GM12875 (cell line): ENCODE measurements at regions not wholly inside any gene's neighbourhood (a gene's known extent, or its start where the extent isn't known, plus 50 kb on each side); places are given as distances from the start of the nearest gene placed in this dataset.
"Not testable (repeated sequence)": the region's sequence is repeated elsewhere in the genome, so short reads cannot be mapped to it uniquely, and the experiment has no call there.

Experiments
- H3K4me3 ChIP-seq: one replicate; pipeline ENCODE4 v1.5.1; 2011; ENCODE audit warnings: low read depth, low read length, control low read depth
- CTCF ChIP-seq: IDR thresholded peaks from 2 replicates; pipeline ENCODE4 v1.5.1; 2011; ENCODE audit warnings: low read depth, mild to moderate bottlenecking, control low read depth, inconsistent platforms, low read length, moderate library complexity, borderline replicate concordance; ENCODE audit not compliant: insufficient read depth

DNA sequence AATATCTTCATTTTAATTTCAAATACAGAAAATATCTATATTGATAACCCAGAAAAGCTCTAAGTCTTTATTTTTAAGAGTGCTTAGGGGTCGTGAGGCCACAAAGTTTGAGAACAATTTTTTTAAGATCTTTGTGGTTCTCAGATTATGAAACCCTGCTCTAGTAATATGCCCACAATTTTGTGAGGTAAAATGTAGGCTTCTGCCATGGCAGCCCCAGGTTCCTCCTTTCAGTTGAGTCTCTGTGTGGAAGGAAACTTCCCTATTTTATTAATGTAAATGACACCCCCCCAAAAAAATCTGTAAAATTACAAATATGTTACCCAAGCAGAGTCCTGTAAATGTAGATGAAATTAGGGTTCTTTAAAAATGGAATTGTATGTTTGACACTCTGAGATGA is 600.5 kb downstream of the SATB2 start:
- H3K4me3 ChIP-seq = no peak overlapping the region
- no peak for TF ChIP-seq CTCF

- not testable (repeated sequence) for H3K4me3 ChIP-seq
Measured at GRCh38 chr2:198855746-198856145, 602.0 kb downstream of the SATB2 start.

GRCh38 chr2:198852248-198852647 is 605.5 kb downstream of the SATB2 start:
- TF ChIP-seq CTCF = no peak
- no peak overlapping the region for H3K4me3 ChIP-seq

DNA sequence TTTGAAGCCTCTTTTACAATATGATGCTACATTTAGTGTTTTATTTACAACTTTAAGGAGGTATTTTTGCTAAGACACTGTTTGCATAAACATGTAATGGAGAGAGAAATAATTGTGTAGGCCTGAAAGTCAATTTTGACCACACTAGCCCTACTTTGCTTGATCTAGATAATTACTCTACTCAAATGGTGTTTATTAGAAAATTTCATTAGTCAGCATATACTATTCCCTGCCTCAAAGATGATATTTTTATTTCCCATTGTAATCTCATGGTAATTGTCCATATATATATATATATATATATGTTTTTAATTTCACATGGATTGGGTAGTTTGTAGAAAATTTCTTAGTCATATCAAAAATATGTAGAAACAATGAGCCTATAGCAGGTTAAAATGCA is 632.2 kb downstream of the SATB2 start:
- H3K4me3 ChIP-seq = no peak overlapping the region
- TF ChIP-seq CTCF = no peak

GRCh38 chr2:198817536-198817935 is 640.2 kb downstream of the SATB2 start:
- H3K4me3 ChIP-seq = no peak overlapping the region
- TF ChIP-seq CTCF = no peak

DNA sequence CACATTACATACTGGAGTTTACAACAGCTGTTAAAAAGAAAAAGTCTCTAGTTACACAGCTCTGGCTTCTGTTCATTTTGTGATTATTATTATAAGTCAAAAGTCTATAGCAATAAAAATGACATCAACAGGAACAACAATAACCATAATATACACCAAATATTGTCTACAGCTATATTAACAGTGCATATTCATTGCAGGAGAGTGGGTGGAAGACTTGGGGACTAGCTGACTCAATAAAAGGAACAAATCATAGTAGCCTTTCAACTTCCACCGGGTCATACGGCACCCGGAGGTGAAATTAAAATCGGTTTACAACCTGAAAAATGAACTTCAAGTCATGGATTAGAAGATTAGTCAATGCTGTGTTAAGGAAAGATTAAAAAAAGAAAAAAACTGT is 642.1 kb downstream of the SATB2 start:
- no peak for TF ChIP-seq CTCF
- H3K4me3 ChIP-seq = no peak overlapping the region

DNA sequence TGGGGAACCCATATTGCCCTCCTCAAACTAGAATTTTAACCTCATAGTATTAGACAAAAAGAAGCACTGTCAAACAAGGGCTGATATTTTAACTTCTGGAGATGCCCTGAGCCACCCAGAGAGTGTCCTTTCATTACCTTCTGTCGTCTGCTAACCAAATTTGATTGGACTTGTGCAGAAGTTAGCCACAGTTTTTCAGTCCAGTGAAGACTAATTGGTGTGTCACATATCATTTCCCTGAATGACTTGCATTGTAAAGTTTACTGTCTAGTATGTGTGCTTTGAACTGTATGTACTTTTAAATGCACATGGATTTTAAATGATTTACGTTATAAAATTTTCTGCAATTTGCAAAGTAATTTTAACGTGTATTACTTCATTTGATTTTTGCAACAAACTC is 646.5 kb downstream of the SATB2 start:
- TF ChIP-seq CTCF = no peak

GRCh38 chr2:198809976-198810375 is 647.8 kb downstream of the SATB2 start:
- TF ChIP-seq CTCF = no peak
- no peak overlapping the region for H3K4me3 ChIP-seq

More for the DNA sequence above, 646.5 kb downstream of the SATB2 start:
- H3K4me3 ChIP-seq = no peak overlapping the region
